SU-DHL-6 (cell line): ENCODE measurements at regions not wholly inside any gene's neighbourhood (a gene's known extent, or its start where the extent isn't known, plus 50 kb on each side); places are given as distances from the start of the nearest gene placed in this dataset.

Experiments
- H2AFZ ChIP-seq: fragments of 200-600 bp; sonication (generic); 2 replicates; pipeline ENCODE4 v1.6.1; 2014; ENCODE audit warnings: low read depth, mild to moderate bottlenecking, moderate library complexity, mixed read lengths, antibody characterized with exemption, low read length; ENCODE audit not compliant: severe bottlenecking
- H3F3A ChIP-seq: fragments of 200-600 bp; shearing (Covaris generic); 2 replicates; pipeline ENCODE4 v1.6.0; 2016; ENCODE audit warnings: antibody characterized with exemption, mild to moderate bottlenecking; ENCODE audit not compliant: insufficient read depth
- H3K27ac ChIP-seq: fragments of 200-600 bp; sonication (generic); 2 replicates; pipeline ENCODE4 v1.5.1; 2016; ENCODE audit warnings: low read depth, mild to moderate bottlenecking, low read length, moderate library complexity, mixed read lengths
- H3K27me3 ChIP-seq: fragments of 200-600 bp; sonication (generic), shearing (Covaris generic); 2 replicates; pipeline ENCODE4 v1.6.0; 2014; ENCODE audit warnings: mild to moderate bottlenecking, low read length
- H3K36me3 ChIP-seq: fragments of 200-600 bp; sonication (generic); 2 replicates; pipeline ENCODE4 v1.6.1; 2014; ENCODE audit warnings: mild to moderate bottlenecking, low read length, mixed read lengths
- H3K4me2 ChIP-seq: fragments of 300-600, 200-600 bp; shearing (Covaris generic), sonication (generic); 2 replicates; pipeline ENCODE4 v1.6.0; 2014; ENCODE audit warnings: low read length, low read depth, mild to moderate bottlenecking; ENCODE audit not compliant: poor library complexity, severe bottlenecking
- H3K4me3 ChIP-seq: fragments of 200-600 bp; sonication (generic); 2 replicates; pipeline ENCODE4 v1.5.1; 2014; ENCODE audit warnings: antibody characterized with exemption, low read length, mild to moderate bottlenecking, mixed read lengths; ENCODE audit not compliant: insufficient read depth, poor library complexity, severe bottlenecking
- H3K79me2 ChIP-seq: fragments of 200-600 bp; sonication (generic); 2 replicates; pipeline ENCODE4 v1.6.1; 2014; ENCODE audit warnings: mild to moderate bottlenecking, low read length, moderate library complexity; ENCODE audit not compliant: insufficient read depth
- H3K9ac ChIP-seq: fragments of 200-600 bp; sonication (generic); 2 replicates; pipeline ENCODE4 v1.7.0; 2014; ENCODE audit warnings: mild to moderate bottlenecking, low read length
- H3K9me2 ChIP-seq: fragments of 200-600 bp; sonication (generic); replicated peaks from 2 replicates; pipeline ENCODE4 v1.6.1; 2014; ENCODE audit warnings: low read length; ENCODE audit not compliant: insufficient read depth
- H3K9me3 ChIP-seq: fragments of 200-600 bp; sonication (generic); 2 replicates; pipeline ENCODE4 v1.6.1; 2014; ENCODE audit warnings: low read length, mixed read lengths; ENCODE audit not compliant: insufficient read depth
- H4K20me1 ChIP-seq: fragments of 200-600 bp; sonication (generic); 2 replicates; pipeline ENCODE4 v1.6.1; 2014; ENCODE audit warnings: low read depth, mild to moderate bottlenecking, antibody characterized with exemption, low read length, moderate library complexity, mixed read lengths
- EZH2phosphoT487 ChIP-seq: fragments of 200-600 bp; sonication (generic), shearing (Covaris generic); conservative IDR thresholded peaks from 2 replicates; pipeline ENCODE4 v1.6.1; 2018; ENCODE audit warnings: mild to moderate bottlenecking, antibody characterized with exemption, low read length, moderate library complexity, mixed read lengths
- TF ChIP-seq, protein P1 (sequence below): fragments of 200-600 bp; sonication (generic); IDR thresholded peaks from one replicate; pipeline ENCODE4 v1.5.1; 2017; ENCODE audit warnings: antibody characterized with exemption, mild to moderate bottlenecking, low read length, moderate library complexity; ENCODE audit not compliant: insufficient read depth, poor library complexity, severe bottlenecking

DNA sequence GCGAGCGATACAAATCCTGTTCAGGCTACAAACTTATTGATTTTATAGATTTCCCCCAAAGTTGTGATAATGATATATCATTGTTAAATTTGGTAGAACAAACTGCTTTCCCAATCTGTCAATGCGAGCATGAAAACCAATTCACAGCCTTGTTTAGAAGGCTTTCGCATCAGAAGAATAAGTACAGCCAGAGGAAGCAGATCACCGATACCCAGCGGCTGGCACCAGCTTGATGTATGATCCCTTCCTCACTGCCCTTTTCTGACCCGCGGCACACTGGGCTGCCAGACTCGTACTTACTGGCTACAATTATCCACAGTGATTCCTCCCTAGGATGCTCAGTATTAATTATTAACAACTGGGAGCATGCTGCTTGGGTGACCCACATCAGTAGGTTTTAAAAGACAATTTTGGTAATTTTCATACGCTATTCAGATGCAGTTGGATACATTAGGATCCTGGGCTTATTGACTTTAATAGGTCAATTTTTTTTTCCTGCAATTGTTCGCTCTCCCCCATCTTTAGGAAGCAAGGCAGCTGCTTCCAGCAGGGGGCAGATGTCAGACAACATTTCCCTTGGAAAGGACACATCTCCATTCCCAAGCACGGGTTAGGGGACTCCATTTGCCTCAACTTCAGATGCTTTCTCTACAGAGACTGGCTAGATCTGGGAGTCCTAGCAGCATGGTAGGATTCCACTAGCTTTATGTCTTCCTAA lies 582.7 kb upstream of the PSMD7 start:
- H3K79me2 ChIP-seq = no peaks in the 10 kb centered on the region
- TF ChIP-seq, protein P1, sequence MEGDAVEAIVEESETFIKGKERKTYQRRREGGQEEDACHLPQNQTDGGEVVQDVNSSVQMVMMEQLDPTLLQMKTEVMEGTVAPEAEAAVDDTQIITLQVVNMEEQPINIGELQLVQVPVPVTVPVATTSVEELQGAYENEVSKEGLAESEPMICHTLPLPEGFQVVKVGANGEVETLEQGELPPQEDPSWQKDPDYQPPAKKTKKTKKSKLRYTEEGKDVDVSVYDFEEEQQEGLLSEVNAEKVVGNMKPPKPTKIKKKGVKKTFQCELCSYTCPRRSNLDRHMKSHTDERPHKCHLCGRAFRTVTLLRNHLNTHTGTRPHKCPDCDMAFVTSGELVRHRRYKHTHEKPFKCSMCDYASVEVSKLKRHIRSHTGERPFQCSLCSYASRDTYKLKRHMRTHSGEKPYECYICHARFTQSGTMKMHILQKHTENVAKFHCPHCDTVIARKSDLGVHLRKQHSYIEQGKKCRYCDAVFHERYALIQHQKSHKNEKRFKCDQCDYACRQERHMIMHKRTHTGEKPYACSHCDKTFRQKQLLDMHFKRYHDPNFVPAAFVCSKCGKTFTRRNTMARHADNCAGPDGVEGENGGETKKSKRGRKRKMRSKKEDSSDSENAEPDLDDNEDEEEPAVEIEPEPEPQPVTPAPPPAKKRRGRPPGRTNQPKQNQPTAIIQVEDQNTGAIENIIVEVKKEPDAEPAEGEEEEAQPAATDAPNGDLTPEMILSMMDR = peak; percentile 17
- no peak for TF ChIP-seq EZH2phosphoT487
- no peak overlapping the region for H2AFZ ChIP-seq
- no peak overlapping the region for H3K27ac ChIP-seq
- H3K9me3 ChIP-seq = no peaks in the 10 kb centered on the region
- no peaks in the 10 kb centered on the region for H4K20me1 ChIP-seq
- H3K9ac ChIP-seq = no peak overlapping the region
- no peak overlapping the region for H3K4me2 ChIP-seq
- no peaks in the 10 kb centered on the region for H3F3A ChIP-seq
- no peaks in the 10 kb centered on the region for H3K27me3 ChIP-seq
- no peaks in the 10 kb centered on the region for H3K36me3 ChIP-seq
- no peak overlapping the region for H3K4me3 ChIP-seq
- H3K9me2 ChIP-seq = no peaks in the 10 kb centered on the region

DNA sequence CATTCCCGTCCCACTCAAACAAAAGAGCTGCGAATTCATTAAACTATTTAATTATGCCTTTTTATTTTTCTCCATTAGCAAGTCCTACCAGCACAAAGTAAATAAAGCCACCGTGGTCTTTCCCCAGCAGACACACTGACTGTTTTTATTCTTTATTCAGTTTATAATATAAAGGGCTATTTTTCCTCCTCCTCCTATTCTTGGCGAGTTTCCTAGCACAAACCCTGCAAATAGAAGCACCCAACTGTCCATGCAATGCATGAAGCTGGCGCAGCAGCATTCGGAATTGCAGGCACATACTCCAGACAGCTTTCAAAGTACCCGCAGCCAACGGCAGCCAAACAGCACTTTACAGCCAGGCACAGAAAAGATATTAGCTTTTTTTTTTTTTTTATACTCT lies 583.4 kb upstream of the PSMD7 start:
- H3K27me3 ChIP-seq = no peaks in the 10 kb centered on the region
- H3F3A ChIP-seq = no peaks in the 10 kb centered on the region
- TF ChIP-seq, protein P1 = no peak
- no peak for TF ChIP-seq EZH2phosphoT487
- H3K4me2 ChIP-seq = no peak overlapping the region
- no peaks in the 10 kb centered on the region for H3K36me3 ChIP-seq
- no peaks in the 10 kb centered on the region for H3K9me3 ChIP-seq
- no peak overlapping the region for H3K9ac ChIP-seq
- H2AFZ ChIP-seq = no peak overlapping the region
- no peak overlapping the region for H3K4me3 ChIP-seq
- H3K9me2 ChIP-seq = no peaks in the 10 kb centered on the region
- no peak overlapping the region for H3K27ac ChIP-seq
- H3K79me2 ChIP-seq = no peaks in the 10 kb centered on the region
- H4K20me1 ChIP-seq = no peaks in the 10 kb centered on the region

DNA sequence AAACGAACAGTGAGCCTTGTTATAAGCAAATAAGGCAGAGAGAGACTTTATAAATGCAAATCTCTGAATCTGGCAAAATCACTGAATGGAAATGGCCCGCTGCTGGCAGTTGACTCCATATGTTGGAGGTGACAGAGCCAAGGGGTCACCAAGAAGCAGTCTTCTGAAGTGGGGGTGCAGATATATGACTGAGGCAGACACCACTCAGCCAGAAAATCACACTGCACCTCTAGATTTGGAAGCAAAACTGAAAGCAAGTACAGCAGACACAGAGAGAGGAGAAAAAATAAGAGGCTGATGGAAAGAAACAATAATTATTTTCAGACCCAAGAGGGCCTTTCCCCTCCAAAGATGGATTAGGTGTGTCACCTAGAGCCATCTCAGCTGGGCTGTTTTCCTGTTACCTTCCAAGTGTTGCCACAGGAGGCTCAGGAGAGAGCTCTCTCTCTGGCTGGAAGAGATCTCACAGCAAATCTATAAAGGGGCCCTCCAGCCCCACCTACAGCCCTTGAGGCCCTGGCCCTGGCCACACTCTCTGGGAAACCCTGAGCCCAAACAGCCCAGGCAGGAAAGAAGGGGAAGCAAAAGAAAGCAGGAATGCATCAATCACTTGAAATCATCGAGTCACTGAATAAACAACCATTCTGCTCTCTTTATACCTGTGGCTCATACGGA lies 585.1 kb upstream of the PSMD7 start:
- H2AFZ ChIP-seq = no peak overlapping the region
- H3K9ac ChIP-seq = no peak overlapping the region
- H3K4me2 ChIP-seq = no peak overlapping the region

More for the DNA sequence above, 585.1 kb upstream of the PSMD7 start:
- H3K4me3 ChIP-seq = no peak overlapping the region
- no peaks in the 10 kb centered on the region for H3K27me3 ChIP-seq
- H3K36me3 ChIP-seq = no peaks in the 10 kb centered on the region
- no peaks in the 10 kb centered on the region for H3F3A ChIP-seq
- no peaks in the 10 kb centered on the region for H3K9me2 ChIP-seq
- H3K27ac ChIP-seq = no peak overlapping the region
- H4K20me1 ChIP-seq = no peaks in the 10 kb centered on the region
- TF ChIP-seq, protein P1 = no peak
- TF ChIP-seq EZH2phosphoT487 = no peak
- H3K9me3 ChIP-seq = no peaks in the 10 kb centered on the region
- H3K79me2 ChIP-seq = no peaks in the 10 kb centered on the region
